Limb (tissue), 2 donors: ENCODE measurements at regions not wholly inside any gene's neighbourhood (a gene's known extent, or its start where the extent isn't known, plus 50 kb on each side); places are given as distances from the start of the nearest gene placed in this dataset.

Experiments used
- DNase-seq, 2 donors: peaks; one replicate each; pipeline ENCODE4 v3.0.0-alpha.2; 2016; ENCODE audit errors: extremely low spot score in 2 of 2

GRCh38 chr13:72534951-72535640, 192.3 kb downstream of the MZT1 start:
- DNase-seq: no peak

- DNase-seq: no peak
Measured at GRCh38 chr13:72530471-72530870, 197.0 kb downstream of the MZT1 start.

GRCh38 chr13:72527333-72527732, 200.1 kb downstream of the MZT1 start:
- no peak for DNase-seq

GRCh38 chr13:72523593-72523992, 203.8 kb downstream of the MZT1 start:
- no peak for DNase-seq

GRCh38 chr13:72523049-72523448, 204.4 kb downstream of the MZT1 start:
- DNase-seq: no peak

- no peak for DNase-seq
Measured at GRCh38 chr13:72521940-72522661, 205.3 kb downstream of the MZT1 start.

- DNase-seq: no peak
Measured at GRCh38 chr13:72514146-72514545, 213.3 kb downstream of the MZT1 start.

GRCh38 chr13:72508392-72508791, 219.0 kb downstream of the MZT1 start:
- DNase-seq: no peak

- no peak for DNase-seq
Measured at GRCh38 chr13:72507416-72508199, 219.8 kb downstream of the MZT1 start.

GRCh38 chr13:72506706-72507105, 220.7 kb downstream of the MZT1 start:
- no peak for DNase-seq

GRCh38 chr13:72505376-72505775, 222.1 kb downstream of the MZT1 start:
- no peak for DNase-seq

- no peak for DNase-seq
Measured at GRCh38 chr13:72504131-72504841, 223.1 kb downstream of the MZT1 start.

- DNase-seq: no peak
Measured at GRCh38 chr13:72500851-72501250, 226.6 kb downstream of the MZT1 start.

- DNase-seq: no peak
Measured at GRCh38 chr13:72495681-72496080, 231.7 kb downstream of the MZT1 start.

- no peak for DNase-seq
Measured at GRCh38 chr13:72489751-72490150, 237.7 kb downstream of the MZT1 start.

- DNase-seq: no peak
Measured at GRCh38 chr13:72473321-72473720, 254.1 kb downstream of the MZT1 start.

GRCh38 chr13:72469906-72470305, 257.5 kb downstream of the MZT1 start:
- no peak for DNase-seq

GRCh38 chr13:72463561-72463960, 263.9 kb downstream of the MZT1 start:
- DNase-seq: no peak

GRCh38 chr13:72462726-72463125, 264.7 kb downstream of the MZT1 start:
- no peak for DNase-seq

- DNase-seq: no peak
Measured at GRCh38 chr13:72462166-72462565, 265.3 kb downstream of the MZT1 start.

GRCh38 chr13:72458701-72459100, 268.7 kb downstream of the MZT1 start:
- no peak for DNase-seq

- no peak for DNase-seq
Measured at GRCh38 chr13:72457151-72457550, 270.3 kb downstream of the MZT1 start.
